Type B pancreatic cell (in vitro differentiated cells): ENCODE measurements at regions not wholly inside any gene's neighbourhood (a gene's known extent, or its start where the extent isn't known, plus 50 kb on each side); places are given as distances from the start of the nearest gene placed in this dataset.

Experiments
- DNase-seq: peaks from one replicate; pipeline ENCODE4 v3.0.0; 2021; ENCODE audit warnings: mixed read lengths; ENCODE audit not compliant: unreplicated experiment; ENCODE audit errors: extremely low spot score
- H3K27ac Mint-ChIP-seq: 2 replicates; pipeline ENCODE4 v1.8.0; 2021; ENCODE audit warnings: mild to moderate bottlenecking, mixed read lengths
- H3K27me3 Mint-ChIP-seq: 2 replicates; pipeline ENCODE4 v1.8.0; 2021; ENCODE audit warnings: mixed read lengths
- H3K36me3 Mint-ChIP-seq: 2 replicates; pipeline ENCODE4 v1.8.0; 2021; ENCODE audit warnings: mixed read lengths
- H3K4me1 Mint-ChIP-seq: one replicate; pipeline ENCODE4 v1.8.0; 2021; ENCODE audit warnings: mixed read lengths; ENCODE audit not compliant: unreplicated experiment
- H3K4me3 Mint-ChIP-seq: 2 replicates; pipeline ENCODE4 v1.8.0; 2021; ENCODE audit warnings: mild to moderate bottlenecking, mixed read lengths
- H3K9me3 Mint-ChIP-seq: 2 replicates; pipeline ENCODE4 v1.8.0; 2021; ENCODE audit warnings: mixed read lengths
- CTCF ChIP-seq: fragments of 200-600 bp; sonication (generic); conservative IDR thresholded peaks from 2 replicates; pipeline ENCODE4 v1.5.0; 2021; ENCODE audit warnings: antibody characterized with exemption, mild to moderate bottlenecking

DNA sequence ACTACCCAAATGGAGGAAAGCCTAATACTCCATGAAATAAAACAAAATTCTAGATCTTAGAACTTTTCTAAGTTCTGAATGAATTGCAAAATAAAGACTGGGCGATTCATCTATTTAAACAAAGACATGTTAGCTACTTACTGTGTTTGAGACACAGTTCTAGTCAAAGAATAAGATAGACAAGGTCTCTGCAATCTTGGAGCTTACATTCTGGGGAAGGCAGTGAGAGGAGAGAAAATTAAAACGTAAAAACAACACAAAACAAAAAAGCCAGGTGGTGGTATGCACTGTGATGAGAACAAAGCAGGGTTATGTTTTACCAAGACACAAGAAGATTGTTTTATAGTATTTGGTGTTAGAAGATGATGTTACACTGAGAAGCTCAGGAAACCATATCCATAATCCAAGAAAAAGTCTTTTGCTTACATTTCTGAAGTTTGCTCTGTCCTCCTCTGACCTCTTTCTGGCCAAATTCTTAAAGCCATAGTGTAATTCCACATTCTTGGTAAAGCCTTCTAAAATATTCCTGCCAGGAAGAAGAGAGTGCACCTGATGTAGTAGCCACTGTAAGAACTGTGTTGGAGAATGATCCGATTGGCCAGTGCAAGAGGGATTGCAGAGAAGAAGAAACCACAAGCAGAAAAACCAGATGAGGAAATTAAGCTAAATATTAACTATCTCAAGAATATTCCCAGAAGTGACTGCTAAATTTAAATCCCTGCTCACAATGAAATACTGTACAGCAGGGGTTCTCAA lies 218.4 kb downstream of the PCSK1 start:
- no peak for DNase-seq
- Mint-ChIP-seq H3K9me3 (no peaks in the 10 kb centered on the region), H3K27ac (no peak overlapping the region), H3K36me3 (no peaks in the 10 kb centered on the region), H3K4me1 (no peaks in the 10 kb centered on the region), H3K4me3 (no peak overlapping the region), H3K27me3 (no peaks in the 10 kb centered on the region)
- TF ChIP-seq CTCF = no peak

GRCh38 chr5:96209829-96210228 lies 223.2 kb downstream of the PCSK1 start:
- Mint-ChIP-seq H3K4me1 (no peaks in the 10 kb centered on the region), H3K36me3 (no peaks in the 10 kb centered on the region), H3K9me3 (peaks cover 12% of the 10 kb centered on the region), H3K4me3 (no peak overlapping the region), H3K27ac (no peak overlapping the region), H3K27me3 (no peaks in the 10 kb centered on the region)
- no peak for DNase-seq
- no peak for TF ChIP-seq CTCF

GRCh38 chr5:96207420-96207819 lies 225.6 kb downstream of the PCSK1 start:
- Mint-ChIP-seq H3K4me3 (no peak overlapping the region), H3K27me3 (no peaks in the 10 kb centered on the region), H3K4me1 (no peaks in the 10 kb centered on the region), H3K27ac (no peak overlapping the region), H3K36me3 (no peaks in the 10 kb centered on the region), H3K9me3 (peaks cover 12% of the 10 kb centered on the region)
- no peak for DNase-seq
- TF ChIP-seq CTCF = no peak

DNA sequence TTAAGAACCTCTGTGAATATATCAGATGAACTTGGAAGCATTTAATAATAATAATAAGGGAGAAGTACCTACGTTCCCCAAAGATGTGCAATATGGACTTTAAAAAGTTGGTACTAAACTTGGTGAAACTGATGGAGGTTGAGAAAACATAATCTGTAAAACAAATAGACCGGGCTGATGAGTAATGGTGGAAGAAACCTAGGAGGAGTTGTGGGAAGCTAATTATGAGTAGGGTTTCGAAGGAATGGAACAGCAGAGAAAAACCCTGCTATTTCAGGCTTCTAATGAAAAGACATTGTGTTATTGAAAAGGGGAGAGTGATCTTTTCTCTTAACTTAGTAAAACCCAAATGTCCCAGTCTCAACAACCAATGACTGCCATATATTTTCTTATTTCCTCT lies 229.3 kb downstream of the PCSK1 start:
- no peak for DNase-seq
- Mint-ChIP-seq H3K9me3 (peaks cover 12% of the 10 kb centered on the region), H3K36me3 (no peaks in the 10 kb centered on the region), H3K4me3 (no peak overlapping the region), H3K27ac (no peak overlapping the region), H3K27me3 (no peaks in the 10 kb centered on the region), H3K4me1 (peaks cover 12% of the 10 kb centered on the region)
- no peak for TF ChIP-seq CTCF

DNA sequence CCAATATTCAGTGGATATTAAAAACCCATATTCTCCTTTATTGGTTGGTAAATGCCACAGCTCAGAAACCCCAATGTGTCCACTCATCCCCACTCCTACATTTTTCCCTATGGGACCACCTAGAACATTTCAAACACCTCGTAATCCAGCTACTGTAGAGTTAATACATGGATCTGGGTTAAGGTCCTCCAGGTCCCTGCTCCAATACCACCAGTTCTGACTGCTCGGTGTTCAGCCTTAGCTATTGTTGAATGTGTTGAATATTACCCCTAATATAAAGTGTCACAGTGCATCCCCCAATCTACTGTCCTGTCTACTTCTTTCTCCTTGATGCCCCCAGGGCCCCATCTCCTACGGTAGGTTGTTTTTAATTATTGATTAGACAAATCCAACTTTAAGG lies 231.5 kb downstream of the PCSK1 start:
- Mint-ChIP-seq H3K27me3 (no peaks in the 10 kb centered on the region), H3K4me1 (peaks cover 14% of the 10 kb centered on the region), H3K36me3 (no peaks in the 10 kb centered on the region), H3K27ac (no peak overlapping the region), H3K4me3 (no peak overlapping the region), H3K9me3 (peaks cover 1% of the 10 kb centered on the region)
- no peak for DNase-seq
- TF ChIP-seq CTCF = no peak
